GM23248 (cell line): ENCODE measurements at regions not wholly inside any gene's neighbourhood (a gene's known extent, or its start where the extent isn't known, plus 50 kb on each side); places are given as distances from the start of the nearest gene placed in this dataset.

Source experiments
- EZH2 ChIP-seq: fragments of 200-600 bp; sonication (generic); IDR thresholded peaks from 2 replicates; pipeline ENCODE4 v1.6.1; 2018; ENCODE audit warnings: antibody characterized with exemption, mild to moderate bottlenecking; ENCODE audit not compliant: insufficient read depth, poor library complexity, severe bottlenecking
- EZH2phosphoT487 ChIP-seq: fragments of 200-600 bp; sonication (generic); IDR thresholded peaks from 2 replicates; pipeline ENCODE4 v1.6.1; 2018; ENCODE audit warnings: antibody characterized with exemption, moderate library complexity, mild to moderate bottlenecking, low read depth; ENCODE audit not compliant: insufficient read depth

DNA sequence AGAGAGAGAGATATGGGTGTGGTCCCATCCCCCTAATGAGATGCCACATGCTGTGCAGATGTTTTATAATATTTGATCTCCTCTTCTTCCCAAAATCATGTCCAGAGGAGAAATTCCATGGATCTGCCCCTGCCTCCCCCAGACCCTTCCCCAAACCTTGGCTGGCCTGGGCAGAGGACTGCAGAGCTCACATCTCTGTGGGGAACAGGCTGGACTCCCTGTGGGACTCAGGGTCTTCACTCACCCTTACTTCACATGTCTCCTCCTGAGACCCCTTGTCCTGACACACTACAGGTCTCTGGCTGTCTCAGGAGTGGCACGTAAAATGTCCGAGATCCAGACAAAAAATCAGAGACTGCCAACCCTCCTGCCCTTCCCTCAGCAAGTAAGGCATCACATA lies 76.0 kb upstream of the CAPRIN2 start:
- TF ChIP-seq EZH2 (no peak), EZH2phosphoT487 (no peak)
